ENCODE measurements at regions not wholly inside any gene's neighbourhood (a gene's known extent, or its start where the extent isn't known, plus 50 kb on each side); places are given as distances from the start of the nearest gene placed in this dataset.
"Not testable (repeated sequence)": the region's sequence is repeated elsewhere in the genome, so short reads cannot be mapped to it uniquely, and the experiment has no call there.

DNA sequence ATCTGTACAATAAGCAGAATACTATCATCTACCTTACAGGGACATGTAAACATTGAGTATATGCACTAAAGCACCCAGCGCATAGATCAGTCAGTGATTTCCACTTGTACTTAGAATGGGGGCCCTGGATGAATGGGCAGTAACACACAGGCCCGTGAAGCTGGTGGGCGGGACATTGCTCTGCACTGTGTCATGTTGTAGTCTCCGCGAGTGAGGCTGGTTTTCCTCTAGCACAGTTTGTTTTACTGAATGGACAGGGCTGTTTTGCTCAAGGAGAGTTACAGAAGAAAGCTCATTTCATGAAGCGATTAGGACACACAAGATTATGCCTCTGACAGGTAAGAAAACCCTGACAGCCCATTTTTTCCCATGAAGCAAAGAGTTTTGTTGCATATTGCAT, 86.4 kb upstream of the SOX21 start:
- no peak overlapping the region for H3K4me3 Mint-ChIP-seq (ENCODE audit: unreplicated experiment)
- H3K36me3 Mint-ChIP-seq (ENCODE audit: unreplicated experiment): no peaks in the 10 kb centered on the region
- H3K27me3 Mint-ChIP-seq (ENCODE audit: unreplicated experiment): peaks cover 9% of the 10 kb centered on the region
- H3K4me1 Mint-ChIP-seq (ENCODE audit: unreplicated experiment): no peaks in the 10 kb centered on the region
- no peaks in the 10 kb centered on the region for H3K9me3 Mint-ChIP-seq (ENCODE audit: unreplicated experiment)
- no peak for DNase-seq (ENCODE audit: extremely low spot score, unreplicated experiment)
- no peak overlapping the region for H3K27ac Mint-ChIP-seq (ENCODE audit: unreplicated experiment)
- TF ChIP-seq CTCF (IDR thresholded peaks at IDR 0.05): no peak

DNA sequence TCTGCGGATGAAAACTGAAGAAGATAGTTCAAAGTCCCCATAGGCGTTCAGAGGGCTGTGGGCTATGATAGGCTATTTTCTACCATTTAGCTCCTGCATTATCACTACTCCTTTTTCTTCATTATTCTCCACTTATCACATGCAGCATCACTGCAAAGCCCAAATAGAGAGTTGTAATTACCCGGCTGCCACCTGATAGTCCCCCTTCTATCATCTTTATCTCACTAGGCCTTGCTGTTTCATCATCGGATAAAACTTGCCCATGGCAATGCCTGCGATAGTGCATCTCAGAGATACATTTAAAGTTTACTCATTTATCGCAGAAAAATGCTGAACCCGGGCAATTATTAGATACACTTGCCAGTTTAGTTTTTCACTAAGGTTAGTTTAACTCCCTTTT, 82.9 kb upstream of the SOX21 start:
- no peaks in the 10 kb centered on the region for H3K4me1 Mint-ChIP-seq (ENCODE audit: unreplicated experiment)
- H3K4me3 Mint-ChIP-seq (ENCODE audit: unreplicated experiment): no peak overlapping the region
- TF ChIP-seq CTCF (IDR thresholded peaks at IDR 0.05): no peak
- H3K36me3 Mint-ChIP-seq (ENCODE audit: unreplicated experiment): no peaks in the 10 kb centered on the region
- no peaks in the 10 kb centered on the region for H3K9me3 Mint-ChIP-seq (ENCODE audit: unreplicated experiment)
- peaks cover 15% of the 10 kb centered on the region for H3K27me3 Mint-ChIP-seq (ENCODE audit: unreplicated experiment)
- H3K27ac Mint-ChIP-seq (ENCODE audit: unreplicated experiment): no peak overlapping the region
- DNase-seq (ENCODE audit: extremely low spot score, unreplicated experiment): no peak

- DNase-seq (ENCODE audit: extremely low spot score, unreplicated experiment); H3K4me3 Mint-ChIP-seq (ENCODE audit: unreplicated experiment); H3K27me3 Mint-ChIP-seq (ENCODE audit: unreplicated experiment); H3K36me3 Mint-ChIP-seq (ENCODE audit: unreplicated experiment); H3K4me1 Mint-ChIP-seq (ENCODE audit: unreplicated experiment); H3K27ac Mint-ChIP-seq (ENCODE audit: unreplicated experiment); H3K9me3 Mint-ChIP-seq (ENCODE audit: unreplicated experiment): not testable (repeated sequence)
These were observed 73.9 kb upstream of the SOX21 start for GRCh38 chr13:94786246-94786645.

GRCh38 chr13:94784066-94784465, 71.7 kb upstream of the SOX21 start:
- H3K27me3 Mint-ChIP-seq (ENCODE audit: unreplicated experiment): peaks cover 2% of the 10 kb centered on the region
- H3K4me1 Mint-ChIP-seq (ENCODE audit: unreplicated experiment): no peaks in the 10 kb centered on the region
- peaks cover 5% of the 10 kb centered on the region for H3K9me3 Mint-ChIP-seq (ENCODE audit: unreplicated experiment)
- no peaks in the 10 kb centered on the region for H3K36me3 Mint-ChIP-seq (ENCODE audit: unreplicated experiment)
- H3K4me3 Mint-ChIP-seq (ENCODE audit: unreplicated experiment): no peak overlapping the region
- no peak overlapping the region for H3K27ac Mint-ChIP-seq (ENCODE audit: unreplicated experiment)
- no peak for TF ChIP-seq CTCF (IDR thresholded peaks at IDR 0.05)
- DNase-seq (ENCODE audit: extremely low spot score, unreplicated experiment): no peak

DNA sequence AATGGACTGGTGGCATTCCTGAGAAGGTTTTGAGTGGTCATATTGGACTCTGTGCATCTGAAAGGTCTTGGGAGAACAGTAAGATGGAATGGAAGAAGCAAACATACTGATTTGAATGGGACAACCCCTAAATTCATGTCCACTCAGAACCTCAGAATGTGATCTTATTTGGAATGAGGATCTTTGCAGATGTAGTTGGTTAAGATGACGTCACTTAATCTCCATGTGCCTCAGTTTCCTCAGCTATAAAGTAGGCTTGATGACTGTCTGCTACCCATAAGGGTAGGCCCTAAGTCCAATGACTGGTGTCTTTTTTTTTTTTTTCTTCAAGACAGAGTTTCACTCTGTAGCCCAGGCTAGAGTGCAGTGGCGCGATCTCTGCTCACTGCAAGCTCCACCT, 71.1 kb upstream of the SOX21 start:
- H3K36me3 Mint-ChIP-seq (ENCODE audit: unreplicated experiment): no peaks in the 10 kb centered on the region
- no peak for TF ChIP-seq CTCF (IDR thresholded peaks at IDR 0.05)
- peaks cover 5% of the 10 kb centered on the region for H3K9me3 Mint-ChIP-seq (ENCODE audit: unreplicated experiment)
- DNase-seq (ENCODE audit: extremely low spot score, unreplicated experiment): no peak
- H3K27me3 Mint-ChIP-seq (ENCODE audit: unreplicated experiment): peaks cover 7% of the 10 kb centered on the region
- no peaks in the 10 kb centered on the region for H3K4me1 Mint-ChIP-seq (ENCODE audit: unreplicated experiment)
- no peak overlapping the region for H3K4me3 Mint-ChIP-seq (ENCODE audit: unreplicated experiment)
- no peak overlapping the region for H3K27ac Mint-ChIP-seq (ENCODE audit: unreplicated experiment)

DNA sequence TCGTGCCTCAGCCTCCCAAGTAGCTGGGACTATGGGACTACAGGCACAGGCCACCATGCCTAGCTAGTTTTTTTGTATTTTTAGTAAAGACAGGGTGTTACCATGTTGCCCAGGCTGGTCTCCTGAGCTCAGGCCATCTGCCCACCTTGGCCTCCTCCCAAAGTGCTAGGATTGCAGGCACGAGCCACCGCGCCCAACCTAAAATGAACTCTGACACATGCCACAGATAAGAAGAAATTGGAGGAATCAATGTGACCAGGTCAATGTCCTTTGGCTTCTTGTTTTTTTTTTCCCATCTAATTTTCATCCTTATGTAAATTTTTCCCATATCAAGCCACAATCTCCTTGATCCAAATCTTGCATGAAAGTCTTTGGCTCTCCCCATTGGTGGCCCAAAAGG, 68.1 kb upstream of the SOX21 start:
- H3K27ac Mint-ChIP-seq (ENCODE audit: unreplicated experiment): no peak overlapping the region
- H3K36me3 Mint-ChIP-seq (ENCODE audit: unreplicated experiment): no peaks in the 10 kb centered on the region
- no peak overlapping the region for H3K4me3 Mint-ChIP-seq (ENCODE audit: unreplicated experiment)
- H3K9me3 Mint-ChIP-seq (ENCODE audit: unreplicated experiment): peaks cover 5% of the 10 kb centered on the region
- peaks cover 12% of the 10 kb centered on the region for H3K27me3 Mint-ChIP-seq (ENCODE audit: unreplicated experiment)
- no peaks in the 10 kb centered on the region for H3K4me1 Mint-ChIP-seq (ENCODE audit: unreplicated experiment)
- DNase-seq (ENCODE audit: extremely low spot score, unreplicated experiment): no peak
- no peak for TF ChIP-seq CTCF (IDR thresholded peaks at IDR 0.05)
